Nephron (organoid): ENCODE measurements at regions not wholly inside any gene's neighbourhood (a gene's known extent, or its start where the extent isn't known, plus 50 kb on each side); places are given as distances from the start of the nearest gene placed in this dataset.
A peak's percentile ranks its signal among the peaks of the same experiment; 100 is the strongest.

ENCODE experiments used
- H3K27ac Mint-ChIP-seq, 3 experiments: 2 replicates each; pipeline ENCODE4 v1.8.0; 2020; ENCODE audit warnings: mixed read lengths in 3 of 3, mild to moderate bottlenecking in 2 of 3, moderate library complexity in 1 of 3
- H3K27me3 Mint-ChIP-seq: 2 replicates; pipeline ENCODE4 v1.8.0; 2021; ENCODE audit warnings: low read depth, mild to moderate bottlenecking, moderate library complexity, mixed read lengths
- H3K36me3 Mint-ChIP-seq: 2 replicates; pipeline ENCODE4 v1.8.0; 2020; ENCODE audit warnings: low read depth, mixed read lengths
- H3K4me1 Mint-ChIP-seq: 2 replicates; pipeline ENCODE4 v1.8.0; 2020; ENCODE audit warnings: mixed read lengths
- H3K4me3 Mint-ChIP-seq, 3 experiments: 2 replicates each; pipeline ENCODE4 v1.8.0; 2020; ENCODE audit warnings: mild to moderate bottlenecking in 3 of 3, mixed read lengths in 3 of 3, moderate library complexity in 2 of 3
- H3K9me3 Mint-ChIP-seq: 2 replicates; pipeline ENCODE4 v1.8.0; 2020; ENCODE audit warnings: mixed read lengths
- CTCF ChIP-seq, 3 experiments: fragments of 200-600 bp; sonication (generic); IDR thresholded peaks; one replicate each; pipeline ENCODE4 v1.5.0; 2021; ENCODE audit warnings: antibody characterized with exemption in 3 of 3; ENCODE audit not compliant: unreplicated experiment in 3 of 3

DNA sequence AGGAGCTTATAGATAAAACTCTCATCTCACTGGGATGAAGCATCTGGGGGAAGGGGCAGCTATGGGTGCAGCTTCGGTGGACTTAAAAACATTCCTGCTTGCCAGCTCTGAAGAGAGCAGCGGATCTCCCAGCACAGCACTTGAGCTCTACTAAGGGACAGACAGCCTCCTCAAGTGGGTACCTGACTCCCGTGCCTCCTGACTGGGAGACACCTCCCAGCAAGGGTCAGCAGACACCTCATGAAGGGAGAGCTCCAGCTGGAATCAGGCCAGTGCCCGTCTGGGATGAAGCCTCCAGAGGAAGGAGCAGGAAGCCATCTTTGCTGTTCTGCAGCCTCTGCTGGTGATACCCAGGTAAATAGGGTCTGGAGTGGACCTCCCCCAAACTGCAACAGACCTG, 345.2 kb upstream of the SYT1 start:
- H3K4me3 Mint-ChIP-seq = no peak overlapping the region
- no peaks in the 10 kb centered on the region for H3K4me1 Mint-ChIP-seq
- H3K27ac Mint-ChIP-seq = no peak overlapping the region
- no peaks in the 10 kb centered on the region for H3K36me3 Mint-ChIP-seq
- no peak for TF ChIP-seq CTCF (IDR thresholded peaks at IDR 0.05; ENCODE audit: unreplicated experiment in 3 of 3)
- H3K27me3 Mint-ChIP-seq = no peaks in the 10 kb centered on the region
- peaks cover 11% of the 10 kb centered on the region for H3K9me3 Mint-ChIP-seq

- H3K4me1 Mint-ChIP-seq = peaks cover 4% of the 10 kb centered on the region
- H3K36me3 Mint-ChIP-seq = no peaks in the 10 kb centered on the region
- no peak overlapping the region for H3K4me3 Mint-ChIP-seq
- no peak for TF ChIP-seq CTCF (IDR thresholded peaks at IDR 0.05; ENCODE audit: unreplicated experiment in 3 of 3)
- no peaks in the 10 kb centered on the region for H3K27me3 Mint-ChIP-seq
- peak overlapping the region in 1 of 3 experiments; percentile 33 for H3K27ac Mint-ChIP-seq
- H3K9me3 Mint-ChIP-seq = no peaks in the 10 kb centered on the region
These were observed 334.3 kb upstream of the SYT1 start for GRCh38 chr12:78530100-78530765.

GRCh38 chr12:78531831-78532458, 332.6 kb upstream of the SYT1 start:
- H3K27ac Mint-ChIP-seq = no peak overlapping the region
- H3K9me3 Mint-ChIP-seq = no peaks in the 10 kb centered on the region
- no peak for TF ChIP-seq CTCF (IDR thresholded peaks at IDR 0.05; ENCODE audit: unreplicated experiment in 3 of 3)
- H3K36me3 Mint-ChIP-seq = no peaks in the 10 kb centered on the region
- peaks cover 4% of the 10 kb centered on the region for H3K4me1 Mint-ChIP-seq
- H3K4me3 Mint-ChIP-seq = no peak overlapping the region
- no peaks in the 10 kb centered on the region for H3K27me3 Mint-ChIP-seq

- H3K4me1 Mint-ChIP-seq = peaks cover 4% of the 10 kb centered on the region
- no peaks in the 10 kb centered on the region for H3K9me3 Mint-ChIP-seq
- no peak overlapping the region for H3K27ac Mint-ChIP-seq
- H3K27me3 Mint-ChIP-seq = no peaks in the 10 kb centered on the region
- TF ChIP-seq CTCF (IDR thresholded peaks at IDR 0.05; ENCODE audit: unreplicated experiment in 3 of 3) = no peak
- H3K36me3 Mint-ChIP-seq = no peaks in the 10 kb centered on the region
- no peak overlapping the region for H3K4me3 Mint-ChIP-seq
These were observed 330.3 kb upstream of the SYT1 start for GRCh38 chr12:78534311-78534710.

DNA sequence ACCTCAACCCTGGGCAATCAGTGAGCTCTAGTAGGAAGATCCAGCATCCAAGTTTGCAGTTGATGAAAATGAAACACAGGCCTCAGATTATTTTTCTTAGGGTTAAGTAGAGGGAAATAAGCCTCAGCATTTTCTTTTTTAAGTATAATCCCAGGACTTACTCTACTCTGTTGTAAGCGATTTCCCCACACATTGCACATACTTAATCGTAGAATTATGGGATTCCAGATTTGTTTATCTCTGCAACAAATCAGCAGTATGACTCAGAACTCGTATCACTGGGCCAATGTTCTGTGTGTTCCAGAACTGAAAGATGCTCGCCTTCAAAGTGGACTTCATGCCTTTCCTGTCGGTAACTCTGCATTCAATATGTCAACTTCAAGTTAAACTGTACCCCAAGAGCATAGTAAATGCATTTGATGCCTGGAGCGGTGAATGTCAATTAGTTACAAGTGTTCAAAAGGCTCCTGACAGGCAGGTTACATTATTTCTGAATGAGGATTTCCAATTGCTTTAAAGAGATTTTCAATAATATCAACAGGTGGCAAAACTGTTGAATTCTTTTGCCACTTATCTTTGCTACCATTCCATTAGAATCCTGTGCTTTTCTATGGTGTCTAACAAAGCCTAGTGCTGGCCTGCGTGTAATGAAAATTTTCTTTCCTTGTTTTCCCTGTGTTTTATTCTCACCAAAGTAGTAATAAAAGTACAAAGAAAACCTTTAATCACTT, 323.8 kb upstream of the SYT1 start:
- peak overlapping the region in 1 of 3 experiments; percentile 46 for H3K27ac Mint-ChIP-seq
- no peaks in the 10 kb centered on the region for H3K36me3 Mint-ChIP-seq
- no peaks in the 10 kb centered on the region for H3K4me1 Mint-ChIP-seq
- H3K9me3 Mint-ChIP-seq = no peaks in the 10 kb centered on the region
- no peaks in the 10 kb centered on the region for H3K27me3 Mint-ChIP-seq
- no peak overlapping the region for H3K4me3 Mint-ChIP-seq
- TF ChIP-seq CTCF (IDR thresholded peaks at IDR 0.05; ENCODE audit: unreplicated experiment in 3 of 3) = no peak
